ENCODE measurements at regions not wholly inside any gene's neighbourhood (a gene's known extent, or its start where the extent isn't known, plus 50 kb on each side); places are given as distances from the start of the nearest gene placed in this dataset.

- TF ChIP-seq POLR2A (IDR thresholded peaks at IDR 0.05) (no peak), CTCF (IDR thresholded peaks at IDR 0.05) (no peak), POLR2AphosphoS5 (IDR thresholded peaks at IDR 0.05) (no peak), EP300 (IDR thresholded peaks at IDR 0.05; ENCODE audit: low read depth) (no peak)
Measured at GRCh38 chr3:147049821-147050220, 356.5 kb downstream of the ZIC4 start.
